ENCODE measurements at regions not wholly inside any gene's neighbourhood (a gene's known extent, or its start where the extent isn't known, plus 50 kb on each side); places are given as distances from the start of the nearest gene placed in this dataset.

GRCh38 chr4:59814402-59815010 lies 1385.6 kb upstream of the ADGRL3 start:
- TF ChIP-seq, protein P1, sequence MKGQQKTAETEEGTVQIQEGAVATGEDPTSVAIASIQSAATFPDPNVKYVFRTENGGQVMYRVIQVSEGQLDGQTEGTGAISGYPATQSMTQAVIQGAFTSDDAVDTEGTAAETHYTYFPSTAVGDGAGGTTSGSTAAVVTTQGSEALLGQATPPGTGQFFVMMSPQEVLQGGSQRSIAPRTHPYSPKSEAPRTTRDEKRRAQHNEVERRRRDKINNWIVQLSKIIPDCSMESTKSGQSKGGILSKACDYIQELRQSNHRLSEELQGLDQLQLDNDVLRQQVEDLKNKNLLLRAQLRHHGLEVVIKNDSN (IDR thresholded peaks at IDR 0.05) = no peak
- no peak for TF ChIP-seq RAD21 (IDR thresholded peaks at IDR 0.05; ENCODE audit: low read depth)
- TF ChIP-seq EGR1 (IDR thresholded peaks at IDR 0.05) = no peak
- TF ChIP-seq, protein P2, sequence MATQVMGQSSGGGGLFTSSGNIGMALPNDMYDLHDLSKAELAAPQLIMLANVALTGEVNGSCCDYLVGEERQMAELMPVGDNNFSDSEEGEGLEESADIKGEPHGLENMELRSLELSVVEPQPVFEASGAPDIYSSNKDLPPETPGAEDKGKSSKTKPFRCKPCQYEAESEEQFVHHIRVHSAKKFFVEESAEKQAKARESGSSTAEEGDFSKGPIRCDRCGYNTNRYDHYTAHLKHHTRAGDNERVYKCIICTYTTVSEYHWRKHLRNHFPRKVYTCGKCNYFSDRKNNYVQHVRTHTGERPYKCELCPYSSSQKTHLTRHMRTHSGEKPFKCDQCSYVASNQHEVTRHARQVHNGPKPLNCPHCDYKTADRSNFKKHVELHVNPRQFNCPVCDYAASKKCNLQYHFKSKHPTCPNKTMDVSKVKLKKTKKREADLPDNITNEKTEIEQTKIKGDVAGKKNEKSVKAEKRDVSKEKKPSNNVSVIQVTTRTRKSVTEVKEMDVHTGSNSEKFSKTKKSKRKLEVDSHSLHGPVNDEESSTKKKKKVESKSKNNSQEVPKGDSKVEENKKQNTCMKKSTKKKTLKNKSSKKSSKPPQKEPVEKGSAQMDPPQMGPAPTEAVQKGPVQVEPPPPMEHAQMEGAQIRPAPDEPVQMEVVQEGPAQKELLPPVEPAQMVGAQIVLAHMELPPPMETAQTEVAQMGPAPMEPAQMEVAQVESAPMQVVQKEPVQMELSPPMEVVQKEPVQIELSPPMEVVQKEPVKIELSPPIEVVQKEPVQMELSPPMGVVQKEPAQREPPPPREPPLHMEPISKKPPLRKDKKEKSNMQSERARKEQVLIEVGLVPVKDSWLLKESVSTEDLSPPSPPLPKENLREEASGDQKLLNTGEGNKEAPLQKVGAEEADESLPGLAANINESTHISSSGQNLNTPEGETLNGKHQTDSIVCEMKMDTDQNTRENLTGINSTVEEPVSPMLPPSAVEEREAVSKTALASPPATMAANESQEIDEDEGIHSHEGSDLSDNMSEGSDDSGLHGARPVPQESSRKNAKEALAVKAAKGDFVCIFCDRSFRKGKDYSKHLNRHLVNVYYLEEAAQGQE (IDR thresholded peaks at IDR 0.05; ENCODE audit: low read depth) = no peak
- no peak for TF ChIP-seq TAF1 (IDR thresholded peaks at IDR 0.05; ENCODE audit: low read depth)
- no peak for TF ChIP-seq ZBTB7A (IDR thresholded peaks at IDR 0.05; ENCODE audit: low read depth)
- no peak for TF ChIP-seq YY1 (IDR thresholded peaks at IDR 0.05; ENCODE audit: low read depth)
- no peak for TF ChIP-seq FOXM1 (IDR thresholded peaks at IDR 0.05; ENCODE audit: borderline replicate concordance, low read depth)
- TF ChIP-seq CREB1 (IDR thresholded peaks at IDR 0.05; ENCODE audit: low read depth) = no peak
- no peak for TF ChIP-seq EP300 (IDR thresholded peaks at IDR 0.05; ENCODE audit: borderline replicate concordance)
- no peak for TF ChIP-seq TCF12 (IDR thresholded peaks at IDR 0.05; ENCODE audit: low read depth)
- TF ChIP-seq, protein P3, sequence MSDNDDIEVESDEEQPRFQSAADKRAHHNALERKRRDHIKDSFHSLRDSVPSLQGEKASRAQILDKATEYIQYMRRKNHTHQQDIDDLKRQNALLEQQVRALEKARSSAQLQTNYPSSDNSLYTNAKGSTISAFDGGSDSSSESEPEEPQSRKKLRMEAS (IDR thresholded peaks at IDR 0.05) = no peak
- TF ChIP-seq TEAD4 (IDR thresholded peaks at IDR 0.05) = no peak

DNA sequence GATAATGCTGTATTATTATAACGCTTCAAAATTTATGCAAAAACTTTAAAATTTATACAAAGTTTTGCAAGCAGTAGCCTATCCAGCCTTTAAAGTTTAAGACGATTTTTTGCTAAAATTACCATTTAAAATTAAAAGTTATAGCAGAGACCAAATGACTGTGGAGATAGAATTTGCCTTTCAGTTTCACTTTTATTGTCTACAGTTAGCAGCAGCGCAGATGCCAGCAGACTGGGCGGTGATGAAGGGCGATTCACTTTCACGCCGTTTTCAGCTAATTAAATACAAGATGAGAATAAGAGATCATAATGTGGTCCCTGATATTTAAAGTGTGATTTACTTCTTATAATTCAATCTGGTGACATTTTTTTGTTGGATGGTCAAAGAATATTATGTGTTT lies 1381.5 kb upstream of the ADGRL3 start:
- TF ChIP-seq RAD21 (IDR thresholded peaks at IDR 0.05; ENCODE audit: low read depth) = no peak
- TF ChIP-seq, protein P3 (IDR thresholded peaks at IDR 0.05) = no peak

GRCh38 chr4:59823311-59823710 lies 1376.8 kb upstream of the ADGRL3 start:
- no peak for TF ChIP-seq NFIC (IDR thresholded peaks at IDR 0.05)
- no peak for TF ChIP-seq FOXM1 (IDR thresholded peaks at IDR 0.05; ENCODE audit: borderline replicate concordance, low read depth)
- no peak for TF ChIP-seq RAD21 (IDR thresholded peaks at IDR 0.05; ENCODE audit: low read depth)
- no peak for TF ChIP-seq CREB1 (IDR thresholded peaks at IDR 0.05; ENCODE audit: low read depth)
- TF ChIP-seq, protein P2 (IDR thresholded peaks at IDR 0.05; ENCODE audit: low read depth) = no peak
- TF ChIP-seq TCF12 (IDR thresholded peaks at IDR 0.05; ENCODE audit: low read depth) = no peak
- no peak for TF ChIP-seq TEAD4 (IDR thresholded peaks at IDR 0.05)
- TF ChIP-seq, protein P1 (IDR thresholded peaks at IDR 0.05) = no peak
- no peak for TF ChIP-seq ZBTB7A (IDR thresholded peaks at IDR 0.05; ENCODE audit: low read depth)
- TF ChIP-seq EP300 (IDR thresholded peaks at IDR 0.05; ENCODE audit: borderline replicate concordance) = no peak
- no peak for TF ChIP-seq CEBPB (IDR thresholded peaks at IDR 0.05)
- TF ChIP-seq, protein P3 (IDR thresholded peaks at IDR 0.05) = no peak
- TF ChIP-seq TAF1 (IDR thresholded peaks at IDR 0.05; ENCODE audit: low read depth) = no peak
- no peak for TF ChIP-seq YY1 (IDR thresholded peaks at IDR 0.05; ENCODE audit: low read depth)
- TF ChIP-seq EGR1 (IDR thresholded peaks at IDR 0.05) = no peak

DNA sequence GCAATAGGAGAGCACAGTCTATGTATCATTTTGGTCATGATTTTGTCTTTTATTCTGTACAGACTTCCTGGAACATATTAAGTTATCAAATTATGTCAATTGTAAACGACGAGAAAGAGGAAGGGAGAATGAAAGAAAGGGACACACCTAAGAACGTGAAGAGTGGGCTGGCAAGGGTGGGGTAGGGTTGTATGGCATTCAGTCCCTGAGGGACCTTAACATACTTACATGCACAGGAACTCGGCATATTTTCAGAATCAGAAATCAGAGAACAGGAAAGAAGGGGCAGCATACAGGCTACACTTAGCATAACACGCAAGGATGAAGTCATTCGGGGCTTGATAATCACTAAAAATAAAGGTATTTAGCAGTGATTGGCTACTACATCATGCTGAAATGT lies 1375.0 kb upstream of the ADGRL3 start:
- TF ChIP-seq RAD21 (IDR thresholded peaks at IDR 0.05; ENCODE audit: low read depth) = no peak
- TF ChIP-seq TEAD4 (IDR thresholded peaks at IDR 0.05) = no peak
- TF ChIP-seq, protein P1 (IDR thresholded peaks at IDR 0.05) = no peak
- no peak for TF ChIP-seq YY1 (IDR thresholded peaks at IDR 0.05; ENCODE audit: low read depth)
- TF ChIP-seq, protein P2 (IDR thresholded peaks at IDR 0.05; ENCODE audit: low read depth) = no peak
- TF ChIP-seq ZBTB7A (IDR thresholded peaks at IDR 0.05; ENCODE audit: low read depth) = no peak

Data from Ishikawa (cell line).